Breast epithelium (tissue), 3 donors: ENCODE measurements at regions not wholly inside any gene's neighbourhood (a gene's known extent, or its start where the extent isn't known, plus 50 kb on each side); places are given as distances from the start of the nearest gene placed in this dataset.

Source experiments
- POLR2A ChIP-seq: fragments of 450-650 bp; IDR thresholded peaks from one replicate; pipeline ENCODE4 v1.6.1; 2016; ENCODE audit warnings: antibody characterized with exemption, mild to moderate bottlenecking, moderate library complexity
- POLR2AphosphoS5 ChIP-seq, 3 donors: sonication (generic); formaldehyde crosslinking; IDR thresholded peaks; one replicate each; pipeline ENCODE4 v1.6.1; 2017; ENCODE audit warnings: antibody characterized with exemption in 3 of 3
- TF ChIP-seq, protein P1 (sequence below), 3 donors: fragments of 450-650 bp; IDR thresholded peaks; one replicate each; pipeline ENCODE4 v1.5.1; 2016 to 2017; ENCODE audit warnings: antibody characterized with exemption in 3 of 3, mild to moderate bottlenecking in 3 of 3, moderate library complexity in 3 of 3

DNA sequence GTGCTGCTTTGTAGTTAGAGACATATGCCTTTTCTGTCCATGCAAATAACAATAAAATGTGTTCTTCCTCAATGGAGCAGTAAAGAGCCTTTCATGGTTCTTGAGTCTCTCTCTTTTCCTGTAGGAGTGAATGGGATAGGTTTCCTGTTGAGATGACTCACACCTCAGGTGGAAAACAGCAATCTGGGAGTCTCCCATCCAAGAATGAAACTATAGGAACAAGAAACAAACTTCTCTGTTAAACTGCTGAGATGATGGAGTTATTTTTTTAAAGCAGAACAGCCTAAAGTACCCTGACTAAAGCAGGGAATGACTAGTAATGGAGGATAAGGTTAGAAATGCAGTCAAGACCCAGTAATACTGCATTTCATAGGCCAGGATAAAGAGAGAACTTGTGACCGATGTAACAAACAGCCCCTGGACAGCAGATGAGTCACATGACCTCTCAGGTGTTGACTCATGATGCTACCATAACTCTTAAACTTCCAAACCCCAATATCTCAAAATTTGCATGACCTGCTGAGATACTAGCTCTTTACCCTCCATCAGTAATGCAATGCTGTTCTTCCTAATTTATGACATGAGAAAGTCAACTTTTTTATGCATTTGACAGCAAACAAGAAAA, 548.9 kb downstream of the CBLN4 start:
- no peak for TF ChIP-seq POLR2AphosphoS5 (IDR thresholded peaks at IDR 0.05)
- TF ChIP-seq, protein P1, sequence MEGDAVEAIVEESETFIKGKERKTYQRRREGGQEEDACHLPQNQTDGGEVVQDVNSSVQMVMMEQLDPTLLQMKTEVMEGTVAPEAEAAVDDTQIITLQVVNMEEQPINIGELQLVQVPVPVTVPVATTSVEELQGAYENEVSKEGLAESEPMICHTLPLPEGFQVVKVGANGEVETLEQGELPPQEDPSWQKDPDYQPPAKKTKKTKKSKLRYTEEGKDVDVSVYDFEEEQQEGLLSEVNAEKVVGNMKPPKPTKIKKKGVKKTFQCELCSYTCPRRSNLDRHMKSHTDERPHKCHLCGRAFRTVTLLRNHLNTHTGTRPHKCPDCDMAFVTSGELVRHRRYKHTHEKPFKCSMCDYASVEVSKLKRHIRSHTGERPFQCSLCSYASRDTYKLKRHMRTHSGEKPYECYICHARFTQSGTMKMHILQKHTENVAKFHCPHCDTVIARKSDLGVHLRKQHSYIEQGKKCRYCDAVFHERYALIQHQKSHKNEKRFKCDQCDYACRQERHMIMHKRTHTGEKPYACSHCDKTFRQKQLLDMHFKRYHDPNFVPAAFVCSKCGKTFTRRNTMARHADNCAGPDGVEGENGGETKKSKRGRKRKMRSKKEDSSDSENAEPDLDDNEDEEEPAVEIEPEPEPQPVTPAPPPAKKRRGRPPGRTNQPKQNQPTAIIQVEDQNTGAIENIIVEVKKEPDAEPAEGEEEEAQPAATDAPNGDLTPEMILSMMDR (IDR thresholded peaks at IDR 0.05): no peak
- TF ChIP-seq POLR2A: no peak
